ENCODE measurements at regions not wholly inside any gene's neighbourhood (a gene's known extent, or its start where the extent isn't known, plus 50 kb on each side); places are given as distances from the start of the nearest gene placed in this dataset.

DNA sequence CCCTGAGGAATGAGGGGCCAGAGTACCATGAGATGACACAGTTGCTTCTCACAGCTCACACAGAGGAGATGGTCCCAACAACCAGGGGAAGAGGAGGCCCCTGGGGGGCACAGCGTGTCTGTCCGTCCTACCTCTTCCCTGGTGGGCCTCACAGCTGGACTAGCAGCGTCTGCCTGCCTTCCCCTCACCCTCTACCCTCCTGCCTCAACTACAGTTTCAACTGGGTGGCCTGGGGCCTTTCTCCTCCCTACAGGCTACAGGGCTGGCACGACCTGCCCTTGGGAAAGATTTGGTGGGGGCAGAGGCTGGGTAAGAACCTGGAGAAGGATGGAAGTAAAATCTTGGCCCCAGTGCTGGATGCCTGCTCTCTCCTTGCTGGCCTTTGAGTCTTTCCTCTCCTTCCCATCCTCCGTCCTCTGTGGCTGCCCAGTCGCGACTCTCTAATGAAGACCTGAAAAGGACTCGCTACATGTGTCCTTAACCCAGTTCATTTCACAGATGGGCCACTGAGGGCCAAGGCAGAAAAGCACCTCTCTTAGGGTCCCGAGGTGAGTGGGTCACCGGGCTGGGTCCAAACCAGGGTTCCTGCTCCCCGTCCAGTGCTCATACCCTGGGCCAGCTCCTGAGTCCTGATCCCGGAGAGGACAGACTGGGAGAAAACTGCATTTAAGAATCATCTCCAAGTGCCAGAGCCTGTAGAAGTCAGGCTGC, 232.5 kb downstream of the BCL11B start:
- no peak for DNase-seq

DNA sequence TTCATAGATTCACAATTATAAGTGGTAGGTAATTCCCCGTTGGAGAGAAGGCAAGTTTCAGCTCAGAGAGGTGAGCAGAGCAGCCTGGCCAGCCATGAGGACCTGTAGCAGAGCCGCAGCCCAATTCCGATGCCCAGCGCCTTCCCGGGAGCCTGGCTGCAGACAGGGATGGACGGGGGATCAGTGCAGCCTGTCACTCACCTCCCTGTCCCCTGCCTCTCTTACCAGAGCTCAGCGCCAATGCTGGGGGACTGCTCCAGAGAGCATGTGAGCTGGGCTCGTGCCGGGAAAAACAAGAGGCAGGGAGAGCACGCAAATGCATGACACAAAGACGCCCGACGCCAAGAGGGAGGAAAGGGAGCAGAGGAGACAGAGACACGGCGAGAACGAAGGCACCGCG, 231.9 kb downstream of the BCL11B start:
- DNase-seq = no peak

DNA sequence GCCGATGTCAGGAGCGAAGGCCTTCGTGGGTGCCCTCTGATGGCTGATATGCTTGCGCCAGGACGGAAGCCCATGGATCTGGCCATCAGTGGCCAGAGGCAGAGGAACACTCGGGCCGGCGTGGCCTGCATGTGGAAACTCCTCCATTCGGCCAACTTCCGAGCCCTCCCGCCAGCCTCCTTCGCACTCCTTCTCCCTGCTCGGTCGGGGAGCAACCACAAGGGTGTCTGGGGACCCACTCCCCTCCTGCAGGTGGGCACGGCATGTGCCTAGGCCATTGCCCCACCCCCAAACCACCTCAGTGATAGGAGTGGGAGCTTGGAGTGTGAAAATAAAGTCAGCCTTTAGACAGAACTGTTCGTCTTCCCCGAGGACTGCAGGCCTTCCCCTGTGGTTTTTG, 231.3 kb downstream of the BCL11B start:
- no peak for DNase-seq

DNA sequence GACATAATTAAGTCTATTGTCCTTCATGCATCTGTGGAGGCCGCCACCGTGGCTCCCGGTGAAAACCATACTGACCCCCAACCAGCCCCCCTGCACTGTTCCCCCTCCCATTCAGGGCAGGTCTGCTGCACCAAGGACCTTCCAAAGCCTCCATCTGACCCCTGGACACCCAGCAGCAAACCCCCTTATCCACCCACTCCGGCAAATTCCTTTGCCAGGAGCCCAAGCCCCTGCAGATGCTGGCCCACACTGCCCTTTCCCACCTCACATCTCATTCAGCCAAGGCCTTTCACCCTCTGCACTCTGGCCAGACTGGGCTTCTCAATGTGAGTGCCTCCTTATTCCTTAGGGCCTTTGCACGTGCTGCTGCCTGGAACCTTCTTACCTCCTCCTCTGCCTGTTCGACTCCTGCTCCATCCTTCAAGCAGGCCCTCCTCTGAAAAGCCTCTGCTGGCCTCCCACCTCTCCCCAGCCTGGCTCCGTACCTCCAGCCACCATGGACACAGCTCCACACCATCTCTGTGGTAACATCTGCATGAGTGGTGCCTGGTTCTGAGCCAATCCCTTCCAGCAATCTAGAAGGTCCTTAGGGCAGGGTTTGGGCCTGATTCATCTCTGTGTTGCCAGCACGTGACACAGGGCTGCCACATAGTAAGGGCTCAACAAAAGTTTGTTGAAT, 230.7 kb downstream of the BCL11B start:
- no peak for DNase-seq

DNA sequence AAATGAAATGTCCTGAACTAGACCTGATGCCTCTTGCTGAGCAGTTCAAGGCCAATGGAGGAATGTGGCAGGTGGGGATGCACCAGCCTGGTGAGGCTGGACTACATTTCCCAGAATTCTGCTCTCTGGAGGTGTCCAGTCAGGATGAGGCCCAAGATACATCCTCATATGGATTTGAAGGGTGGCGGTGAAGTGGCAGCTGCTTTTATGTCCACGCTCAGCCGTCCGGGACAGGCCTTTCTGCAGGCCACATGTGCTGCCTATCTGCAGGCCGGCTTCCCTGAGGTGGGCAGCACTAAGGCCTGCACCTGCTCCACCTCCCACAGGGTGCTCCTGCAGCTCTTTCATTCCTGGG, 230.2 kb downstream of the BCL11B start:
- no peak for DNase-seq

DNA sequence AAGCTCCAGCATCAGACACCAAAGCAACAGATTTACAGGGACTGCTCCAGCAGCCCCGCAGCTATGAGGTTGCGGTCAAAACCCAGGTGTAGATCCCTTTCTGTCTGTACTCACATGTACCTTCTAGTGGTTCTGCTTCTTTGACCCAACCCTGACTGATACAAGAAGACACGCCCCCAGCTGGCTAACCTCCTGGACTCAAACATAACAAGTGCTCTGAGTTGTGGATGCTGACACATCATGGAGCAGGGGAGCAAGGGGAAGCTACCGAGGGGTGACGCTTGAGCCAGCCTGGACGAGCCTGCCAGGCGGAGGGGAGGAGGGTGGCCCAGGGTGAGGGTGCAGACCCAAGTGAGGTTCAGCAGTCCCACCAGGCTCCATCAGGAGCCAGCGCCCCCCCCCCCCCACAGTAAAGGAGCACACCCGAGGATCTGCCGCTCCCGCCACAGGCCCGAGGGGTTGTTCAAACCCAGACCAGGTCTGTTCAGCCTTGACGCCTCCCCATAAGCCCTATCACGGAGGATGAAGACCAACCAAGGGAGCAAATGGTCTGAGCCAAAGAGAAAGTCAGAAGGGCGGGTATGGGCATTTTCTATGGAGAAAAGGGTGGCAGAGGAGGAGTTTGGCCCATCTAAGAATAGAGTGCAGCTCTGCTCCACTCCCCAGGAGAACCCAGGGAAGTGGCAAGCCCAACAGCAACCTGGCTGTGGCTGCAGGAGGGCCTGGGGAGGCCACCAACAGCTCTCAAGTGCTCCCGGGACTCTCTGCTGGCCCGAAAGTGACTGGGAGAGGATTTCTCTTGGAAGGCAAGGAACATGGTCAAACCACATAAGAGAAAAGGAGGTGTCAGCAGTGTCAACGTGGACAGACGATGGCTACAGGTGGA, 229.4 kb downstream of the BCL11B start:
- no peak for DNase-seq

DNA sequence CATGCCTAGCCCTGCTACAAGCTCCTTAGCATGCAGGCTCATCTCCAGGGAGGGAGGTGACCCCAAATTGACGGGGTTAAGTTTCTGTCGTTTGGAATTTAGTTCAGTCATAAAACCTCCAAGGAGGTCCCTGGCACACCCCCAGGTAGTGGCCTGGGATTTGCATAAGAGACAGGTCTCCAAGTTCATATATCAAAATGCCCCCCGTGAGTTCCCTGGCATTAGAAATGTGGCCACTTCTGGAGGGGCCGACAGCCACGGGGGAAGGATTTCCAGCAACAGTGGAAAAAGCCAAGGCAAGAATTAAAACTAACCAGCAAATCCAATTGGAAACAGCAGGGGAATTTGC, 228.8 kb downstream of the BCL11B start:
- DNase-seq = no peak

DNA sequence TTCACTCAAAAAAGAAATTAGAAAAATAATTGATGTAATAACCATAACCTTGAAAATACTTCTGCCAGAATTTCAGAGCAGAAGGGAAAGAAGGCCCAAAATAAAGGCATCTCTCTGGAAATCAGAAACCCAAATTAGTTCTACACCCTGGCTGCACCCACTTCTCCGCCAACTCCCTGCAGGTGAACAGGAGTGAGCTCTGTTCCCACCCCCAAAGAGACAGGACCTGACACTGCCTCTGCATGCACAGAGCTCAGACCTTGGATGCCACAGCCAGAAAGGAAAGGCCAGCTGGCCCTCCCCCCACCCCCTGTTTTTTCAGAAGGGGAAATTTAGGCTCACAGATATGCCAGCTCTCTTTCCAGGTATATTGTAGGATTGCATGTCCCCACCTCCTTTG, 228.2 kb downstream of the BCL11B start:
- no peak for DNase-seq

DNA sequence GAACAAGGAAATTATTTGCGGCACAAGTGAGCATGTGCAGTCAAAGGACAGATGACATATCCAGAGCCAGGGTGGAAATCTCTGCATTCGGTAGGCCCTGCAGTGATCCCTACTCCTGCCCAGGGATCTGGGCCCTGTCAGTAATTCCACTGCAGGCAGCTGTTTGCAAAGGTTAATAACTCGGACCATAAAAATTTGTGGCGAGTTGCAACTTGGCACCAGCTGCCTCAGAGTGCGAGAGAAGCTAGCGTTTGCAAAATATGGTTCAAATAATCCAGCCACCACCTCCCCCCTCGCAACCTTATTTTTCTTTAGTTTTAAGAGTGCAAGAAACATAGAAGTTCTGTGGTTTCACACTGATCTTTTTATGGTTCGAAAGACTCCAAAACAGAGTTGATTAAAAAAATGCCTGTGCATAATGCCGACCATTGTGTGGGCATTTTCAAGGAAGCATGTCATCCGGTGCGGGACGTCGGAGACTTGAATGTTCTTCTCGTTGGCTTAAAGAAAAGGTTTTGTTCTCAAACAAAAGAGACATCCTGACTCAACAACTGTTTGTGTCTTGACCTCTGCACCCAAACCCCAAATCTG, 224.5 kb downstream of the BCL11B start:
- no peak for DNase-seq

DNA sequence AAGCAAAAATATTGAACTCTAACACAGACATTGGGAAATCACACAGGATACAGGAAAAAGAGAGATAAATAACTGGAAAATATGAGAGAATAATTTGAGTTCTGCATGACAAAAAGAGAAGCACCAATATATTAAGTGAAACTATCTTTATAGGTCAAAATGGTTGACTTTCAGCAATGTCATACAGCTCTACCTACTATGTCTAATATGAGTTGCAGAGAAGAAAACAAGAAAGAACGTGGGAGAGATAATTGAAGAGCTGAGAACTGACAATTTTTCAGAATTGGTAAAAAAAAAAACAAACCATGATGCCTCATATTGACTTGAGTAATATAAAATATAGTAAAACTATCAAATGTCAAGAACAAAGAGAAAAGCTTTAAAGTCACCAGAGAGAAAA, 221.7 kb downstream of the BCL11B start:
- no peak for DNase-seq

DNA sequence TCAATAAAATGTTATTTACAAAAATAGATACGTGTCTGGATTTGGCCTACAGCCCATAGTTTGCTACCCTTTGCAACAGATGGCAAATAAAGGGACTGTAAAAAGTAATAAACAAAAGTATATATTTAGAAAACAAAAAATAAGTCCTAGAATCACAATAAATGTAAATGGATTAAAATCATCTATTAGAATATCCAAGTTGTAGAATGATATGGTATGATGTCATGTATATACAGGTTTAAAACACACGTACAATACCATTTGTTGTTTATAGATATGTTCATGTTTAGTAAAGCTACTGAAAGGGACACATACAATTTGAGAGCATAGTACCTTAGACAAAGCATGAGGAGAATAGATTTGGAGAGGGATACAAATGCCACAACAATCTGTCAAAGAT, 219.5 kb downstream of the BCL11B start:
- no peak for DNase-seq

DNA sequence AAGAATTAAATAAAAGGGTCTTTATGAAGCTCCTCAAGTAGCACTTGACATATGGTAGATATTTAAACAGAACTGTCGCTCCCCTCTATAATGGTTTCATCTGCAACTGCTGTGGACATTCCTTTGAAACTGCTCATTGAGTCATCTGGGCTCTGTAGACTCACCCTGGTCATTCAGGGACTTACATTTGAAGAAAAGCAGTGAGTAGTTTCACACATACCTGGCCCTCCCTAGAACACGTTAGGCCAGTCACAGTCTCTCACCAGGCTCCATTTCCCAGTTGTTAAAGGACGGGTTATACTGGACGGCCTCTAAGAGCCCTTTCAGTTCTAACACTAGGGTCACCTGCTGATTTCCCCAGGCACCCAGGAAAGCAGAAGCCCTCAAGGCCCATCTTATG, 217.0 kb downstream of the BCL11B start:
- no peak for DNase-seq

DNA sequence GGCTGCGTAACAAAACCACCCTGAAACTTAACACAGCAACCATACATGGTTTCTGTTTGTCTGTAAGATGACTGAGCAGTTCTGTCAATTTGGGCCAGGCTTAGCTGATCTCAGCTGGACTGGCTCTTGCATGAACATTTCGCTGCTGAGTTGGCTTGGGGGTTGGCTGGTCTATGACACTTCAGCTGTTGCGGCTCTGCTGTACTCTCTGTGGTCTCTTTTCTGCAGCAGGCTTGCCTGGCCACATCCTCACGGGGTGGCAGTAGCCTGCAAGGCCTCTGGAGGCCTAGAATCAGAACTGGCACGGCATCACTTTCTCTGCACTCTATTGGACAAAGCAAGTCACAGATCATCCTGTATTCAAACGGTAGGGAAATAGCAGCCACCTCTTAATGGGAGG, 216.2 kb downstream of the BCL11B start:
- DNase-seq = peak; percentile 63

DNA sequence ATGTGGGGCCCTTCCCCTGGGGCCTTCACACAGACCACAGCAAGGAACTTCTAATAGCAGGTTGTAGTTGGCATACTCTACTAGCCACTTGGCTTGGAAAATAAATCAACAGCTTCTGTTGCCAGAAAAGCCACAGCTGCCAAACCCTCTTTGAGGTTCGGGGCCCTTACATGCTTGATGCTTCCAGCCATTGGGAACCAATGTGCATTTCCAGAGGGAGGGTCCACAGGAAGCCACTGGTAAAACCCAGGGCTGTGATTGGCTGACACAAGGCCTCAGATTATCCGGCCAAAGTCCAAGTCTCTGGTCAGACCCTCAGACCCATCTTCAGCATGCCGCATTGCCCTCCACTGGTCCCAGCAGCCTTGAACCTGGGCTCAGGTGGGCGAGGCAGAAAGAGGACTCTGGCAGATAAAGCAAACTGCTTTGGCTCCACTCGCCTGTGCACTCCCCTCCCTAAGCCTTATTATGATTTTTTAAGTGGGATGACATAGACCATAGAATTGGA, 214.4 kb downstream of the BCL11B start:
- DNase-seq = no peak

DNA sequence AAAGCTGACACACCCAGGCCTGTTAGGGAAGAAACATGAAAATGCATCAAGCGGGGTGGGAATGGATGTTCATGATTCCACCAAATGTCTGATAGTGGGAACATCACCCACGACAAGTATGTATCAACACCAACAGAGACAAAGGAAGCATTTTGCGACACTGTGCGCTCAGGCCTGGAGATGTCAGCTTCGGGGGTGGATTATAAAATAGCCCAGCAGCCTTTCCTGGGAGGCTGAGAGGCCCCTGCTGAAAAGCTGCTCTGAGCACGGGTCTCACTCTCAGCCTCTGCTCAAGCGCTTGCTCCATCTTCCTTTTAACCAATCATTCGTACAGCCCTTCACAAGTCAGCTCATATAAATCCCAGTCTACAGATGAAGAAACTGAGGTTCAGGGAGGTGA, 213.5 kb downstream of the BCL11B start:
- no peak for DNase-seq

DNA sequence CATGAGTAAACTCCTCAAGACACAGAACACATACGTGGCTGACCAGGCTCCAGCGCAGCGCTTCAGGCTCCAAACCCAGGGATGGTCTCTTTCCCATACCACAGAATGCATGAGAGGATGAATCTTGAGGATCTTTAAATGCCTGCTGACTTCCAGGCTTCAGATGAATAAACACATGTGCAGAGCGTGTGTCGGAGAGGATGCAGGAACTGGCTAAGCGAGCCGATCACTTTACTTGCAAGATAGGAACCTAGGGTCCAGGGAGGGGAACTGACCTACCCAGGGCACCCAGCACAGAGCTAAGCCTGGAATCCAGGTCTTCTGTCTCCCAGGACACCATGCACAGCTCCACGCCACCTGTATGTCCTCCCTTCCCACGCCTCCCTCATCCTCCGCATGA, 209.8 kb downstream of the BCL11B start:
- DNase-seq = no peak

DNA sequence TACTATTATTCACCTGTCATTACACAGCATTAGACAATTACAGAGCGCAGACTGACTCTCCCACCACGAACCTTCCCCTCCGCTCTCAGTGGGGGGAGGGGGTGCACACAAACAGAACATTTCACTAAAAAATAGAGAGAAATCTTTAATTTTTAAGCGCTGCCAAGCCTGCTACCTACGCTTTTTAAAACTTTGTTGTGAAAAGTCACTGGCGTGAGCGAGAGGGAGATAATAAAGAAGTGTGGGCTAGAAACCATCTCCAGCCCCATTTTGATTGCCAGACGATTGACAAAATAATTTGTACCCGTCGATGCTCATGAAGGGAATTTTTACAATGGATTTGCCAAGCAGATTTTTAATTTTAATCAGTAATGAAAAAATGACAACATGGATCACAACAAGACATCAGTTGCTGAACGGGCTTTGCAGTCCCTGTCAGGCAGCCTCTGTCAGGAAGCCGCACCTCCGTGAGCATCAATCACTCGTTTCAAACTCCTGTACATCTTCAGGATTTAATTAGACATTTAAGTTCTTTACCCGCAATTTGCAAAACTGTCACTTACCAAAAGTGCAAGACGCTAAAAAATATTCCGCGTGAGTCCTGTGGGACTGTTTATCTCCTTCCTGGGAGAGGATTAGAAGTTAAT, 209.1 kb downstream of the BCL11B start:
- DNase-seq = no peak

DNA sequence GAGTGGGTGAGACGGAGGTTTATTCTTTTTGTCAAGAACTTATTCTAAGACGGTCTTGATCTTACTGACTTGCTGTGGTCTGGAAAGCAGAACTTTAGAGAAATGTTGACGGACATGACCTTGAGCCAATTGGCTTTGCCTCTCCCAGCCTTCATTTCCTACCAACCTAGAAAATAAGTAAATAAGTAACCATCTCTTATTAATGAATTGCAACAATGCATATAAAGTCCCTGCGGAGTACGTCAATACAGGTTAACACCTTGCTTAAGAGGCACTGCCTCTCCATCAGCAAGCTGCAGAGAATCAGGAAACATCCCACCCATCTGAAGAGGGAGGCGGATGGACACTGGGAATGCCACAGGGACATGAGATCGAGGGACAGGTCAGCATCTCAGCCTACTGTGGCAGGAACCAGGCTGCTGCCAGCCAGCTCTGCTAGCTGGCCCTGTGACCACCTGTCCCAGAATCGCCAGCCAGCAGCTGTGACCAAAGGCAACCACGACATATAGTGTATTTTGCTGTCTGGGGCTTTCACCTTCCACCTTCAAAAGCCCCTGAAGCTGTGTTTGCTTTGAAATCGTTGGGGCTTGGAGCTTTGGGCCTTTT, 208.3 kb downstream of the BCL11B start:
- no peak for DNase-seq

DNA sequence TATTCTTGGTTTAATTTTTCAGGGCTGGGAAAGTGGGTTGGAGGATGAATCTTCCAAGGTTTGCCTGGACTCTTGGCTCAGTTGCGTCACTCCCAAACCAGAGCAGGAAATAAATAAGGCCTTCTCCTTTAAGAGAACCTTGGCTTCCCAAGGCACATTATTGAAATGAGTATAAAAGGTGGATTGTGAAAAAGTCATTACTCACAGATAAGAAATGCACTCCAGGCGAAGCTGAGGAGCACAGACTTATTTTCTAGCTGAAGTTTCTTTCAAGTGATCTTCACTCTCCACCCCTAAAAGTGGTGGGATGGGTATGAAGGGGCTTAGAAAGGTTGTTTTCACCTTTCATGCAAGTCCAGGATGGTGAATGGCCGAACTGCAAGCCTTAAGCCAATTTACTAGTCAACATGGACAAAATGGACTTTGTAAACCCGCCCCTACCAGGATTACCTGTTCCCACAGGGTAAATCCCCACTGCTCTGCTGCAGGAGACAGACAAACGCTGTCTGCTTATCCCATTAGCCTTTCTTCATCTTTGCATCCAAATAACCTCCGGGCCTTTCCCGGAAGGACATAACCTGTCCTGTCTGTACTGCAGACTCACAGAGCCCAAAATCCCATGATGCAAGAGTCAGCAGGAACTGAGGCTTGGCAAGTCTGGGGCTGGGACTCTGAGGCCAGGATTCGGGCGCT, 207.6 kb downstream of the BCL11B start:
- DNase-seq = no peak

DNA sequence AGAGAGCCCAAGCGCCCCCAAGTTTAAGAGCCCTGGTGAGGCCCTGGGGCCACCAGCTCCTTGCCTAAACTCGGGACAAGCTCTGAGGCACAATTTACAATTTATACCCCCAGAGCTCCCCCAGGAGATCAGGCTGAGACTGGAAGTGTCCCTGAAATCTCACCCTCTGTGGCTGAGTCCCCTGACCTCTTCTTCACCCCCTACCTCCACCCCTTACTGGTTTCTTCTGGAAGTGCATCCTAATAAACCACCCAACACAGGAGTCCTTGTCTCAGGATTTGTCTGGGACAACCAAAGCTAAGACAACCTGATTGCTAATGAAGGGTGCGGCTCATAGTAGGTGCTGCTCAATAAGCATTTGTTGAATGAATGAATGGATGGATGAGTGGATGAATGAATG, 206.4 kb downstream of the BCL11B start:
- DNase-seq = no peak

DNA sequence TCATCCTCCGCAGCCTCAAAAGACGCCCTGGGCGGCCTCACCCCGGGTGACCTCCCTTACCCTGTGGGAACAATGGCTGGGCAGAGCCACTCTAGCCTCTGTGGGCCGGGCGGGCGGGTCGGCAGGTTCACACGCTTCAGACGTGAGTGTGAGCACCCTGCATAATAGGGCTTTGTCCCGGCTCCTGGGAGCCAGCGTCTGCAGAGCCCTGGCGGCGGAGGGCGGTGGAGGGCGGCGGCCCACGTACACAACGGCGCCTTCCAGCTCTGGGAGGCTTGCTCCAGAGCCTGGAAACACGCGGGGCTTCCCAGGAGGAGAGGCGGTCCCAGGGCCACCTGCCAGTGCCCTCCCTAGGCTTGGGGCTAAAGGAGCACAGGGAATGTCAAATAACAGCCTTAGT, 205.6 kb downstream of the BCL11B start:
- no peak for DNase-seq

All from CD4-positive, alpha-beta T cell treated with Interleukin-10 for 1 hour (primary cell).